AG04450 (cell line): ENCODE measurements at regions not wholly inside any gene's neighbourhood (a gene's known extent, or its start where the extent isn't known, plus 50 kb on each side); places are given as distances from the start of the nearest gene placed in this dataset.
A peak's percentile ranks its signal among the peaks of the same experiment; 100 is the strongest.
"Not testable (repeated sequence)": the region's sequence is repeated elsewhere in the genome, so short reads cannot be mapped to it uniquely, and the experiment has no call there.

Source experiments
- CTCF ChIA-PET: fragments of 300-600, 350-600 bp; formaldehyde crosslinking; extraction: SDS; loops from one replicate; lab custom pipeline; 2022; ENCODE audit warnings: antibody characterized with exemption, inconsistent platforms; lab: Charles Lee
- POLR2A ChIA-PET: fragments of 350-600 bp; formaldehyde crosslinking; extraction: SDS; loops from one replicate; lab custom pipeline; 2021; ENCODE audit warnings: antibody characterized with exemption, inconsistent platforms; lab: Yijun Ruan, JAX
- DNase-seq: peaks from one replicate; pipeline ENCODE4 v3.0.0-alpha.2; 2011; ENCODE audit warnings: low read depth, low spot score
- H3K27ac ChIP-seq: one replicate; pipeline ENCODE4 v1.5.1; 2012; ENCODE audit warnings: low read depth, low read length, control low read depth
- H3K27me3 ChIP-seq: one replicate; pipeline ENCODE4 v1.6.0; 2012; ENCODE audit warnings: low read length; ENCODE audit not compliant: control insufficient read depth, insufficient read depth
- H3K4me3 ChIP-seq: 2 replicates; pipeline ENCODE4 v1.5.1; 2011; ENCODE audit warnings: mild to moderate bottlenecking, low read depth, low read length, control low read depth
- H3K9me3 ChIP-seq: 2 replicates; pipeline ENCODE4 v1.5.1; 2012; ENCODE audit warnings: low read length; ENCODE audit not compliant: control insufficient read depth, insufficient read depth
- TF ChIP-seq, protein P1 (sequence below): IDR thresholded peaks from 2 replicates; pipeline ENCODE4 v1.5.1; 2011; ENCODE audit warnings: low read depth, low read length, control low read depth, inconsistent platforms

DNA sequence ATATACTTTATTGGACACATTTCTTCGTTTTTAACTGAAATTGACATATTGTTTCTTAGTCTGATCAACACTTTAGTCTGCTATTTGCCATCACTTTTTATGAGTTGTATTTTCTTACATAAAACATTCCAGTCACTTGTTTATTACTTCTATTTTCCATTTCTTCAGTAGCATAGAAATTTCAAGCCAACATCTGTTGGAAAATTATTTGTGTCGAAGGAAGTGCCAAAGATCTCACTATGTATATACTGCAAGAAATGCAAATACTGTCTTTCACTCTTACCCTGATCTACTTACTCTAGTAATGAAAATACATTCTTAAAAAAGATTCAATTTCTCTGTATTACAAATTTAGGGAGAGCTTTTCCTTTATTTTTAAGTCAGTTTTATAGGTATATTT, 105.9 kb downstream of the SLC17A6 start:
- Histone ChIP-seq H3K9me3 (no peaks in the 10 kb centered on the region), H3K4me3 (no peak overlapping the region), H3K27ac (no peak overlapping the region), H3K27me3 (no peaks in the 10 kb centered on the region)
- TF ChIP-seq, protein P1, sequence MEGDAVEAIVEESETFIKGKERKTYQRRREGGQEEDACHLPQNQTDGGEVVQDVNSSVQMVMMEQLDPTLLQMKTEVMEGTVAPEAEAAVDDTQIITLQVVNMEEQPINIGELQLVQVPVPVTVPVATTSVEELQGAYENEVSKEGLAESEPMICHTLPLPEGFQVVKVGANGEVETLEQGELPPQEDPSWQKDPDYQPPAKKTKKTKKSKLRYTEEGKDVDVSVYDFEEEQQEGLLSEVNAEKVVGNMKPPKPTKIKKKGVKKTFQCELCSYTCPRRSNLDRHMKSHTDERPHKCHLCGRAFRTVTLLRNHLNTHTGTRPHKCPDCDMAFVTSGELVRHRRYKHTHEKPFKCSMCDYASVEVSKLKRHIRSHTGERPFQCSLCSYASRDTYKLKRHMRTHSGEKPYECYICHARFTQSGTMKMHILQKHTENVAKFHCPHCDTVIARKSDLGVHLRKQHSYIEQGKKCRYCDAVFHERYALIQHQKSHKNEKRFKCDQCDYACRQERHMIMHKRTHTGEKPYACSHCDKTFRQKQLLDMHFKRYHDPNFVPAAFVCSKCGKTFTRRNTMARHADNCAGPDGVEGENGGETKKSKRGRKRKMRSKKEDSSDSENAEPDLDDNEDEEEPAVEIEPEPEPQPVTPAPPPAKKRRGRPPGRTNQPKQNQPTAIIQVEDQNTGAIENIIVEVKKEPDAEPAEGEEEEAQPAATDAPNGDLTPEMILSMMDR = no peak
- DNase-seq = no peak
- CTCF ChIA-PET = no interaction called here
- POLR2A ChIA-PET = no interaction called here

- POLR2A ChIA-PET = no interaction called here
- no peaks in the 10 kb centered on the region for H3K27me3 ChIP-seq
- H3K9me3 ChIP-seq = no peaks in the 10 kb centered on the region
- TF ChIP-seq, protein P1 = no peak
- no peak overlapping the region for H3K4me3 ChIP-seq
- DNase-seq = no peak
- no peak overlapping the region for H3K27ac ChIP-seq
- CTCF ChIA-PET = no interaction called here
Measured at GRCh38 chr11:22441831-22442230, 103.7 kb downstream of the SLC17A6 start.

DNA sequence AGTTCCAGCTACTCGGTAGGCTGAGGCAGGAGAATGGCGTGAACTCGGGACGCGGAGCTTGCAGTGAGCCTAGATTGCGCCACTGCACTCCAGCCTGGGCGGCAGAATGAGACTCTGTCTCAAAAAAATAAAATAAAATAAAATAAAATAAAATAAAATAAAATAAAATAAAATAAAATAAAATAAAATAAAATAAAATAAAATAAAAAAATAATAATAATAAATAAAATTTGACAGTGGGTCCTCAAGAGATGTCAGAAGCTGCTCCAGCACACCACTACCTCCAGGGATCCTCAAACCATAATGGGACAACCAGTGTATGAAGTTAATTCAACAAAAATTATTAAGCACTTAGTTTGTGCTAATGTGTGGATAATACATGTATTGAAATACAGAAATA, 97.4 kb downstream of the SLC17A6 start:
- CTCF ChIA-PET, H3K27ac ChIP-seq, POLR2A ChIA-PET, H3K4me3 ChIP-seq, H3K9me3 ChIP-seq, DNase-seq, H3K27me3 ChIP-seq: not testable (repeated sequence)

DNA sequence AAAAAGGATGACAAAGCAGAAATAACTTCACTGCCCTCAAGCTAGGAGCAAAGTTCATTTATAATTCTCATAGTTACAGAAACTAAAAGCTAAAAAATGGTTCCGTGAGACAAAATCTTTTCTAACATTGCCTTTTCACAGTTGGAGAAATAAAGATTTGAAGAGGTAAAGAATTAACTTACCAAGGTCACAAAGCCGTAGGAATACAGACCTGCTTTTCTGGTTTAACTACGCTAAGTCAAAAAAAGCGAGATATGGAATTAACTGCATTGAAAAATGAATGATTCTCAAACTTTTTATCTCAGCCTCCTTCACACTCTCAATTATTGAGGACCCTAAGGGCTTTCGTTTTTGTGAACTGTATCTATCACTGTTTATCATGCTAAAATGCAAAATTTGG, 95.3 kb downstream of the SLC17A6 start:
- CTCF ChIA-PET = no interaction called here
- no peak overlapping the region for H3K27ac ChIP-seq

GRCh38 chr11:22433094-22433455, 94.9 kb downstream of the SLC17A6 start:
- no peaks in the 10 kb centered on the region; the same call in 1 of the 2 replicates for H3K9me3 ChIP-seq
- peak overlapping the region; percentile 63 for H3K27ac ChIP-seq
- TF ChIP-seq, protein P1 = no peak
- H3K4me3 ChIP-seq = peak overlapping the region; percentile 41
- CTCF ChIA-PET = no interaction called here
- POLR2A ChIA-PET = no interaction called here
- no peaks in the 10 kb centered on the region for H3K27me3 ChIP-seq
- no peak for DNase-seq

More for the DNA sequence above, 95.3 kb downstream of the SLC17A6 start:
- no peaks in the 10 kb centered on the region; the same call in 1 of the 2 replicates for H3K9me3 ChIP-seq
- H3K4me3 ChIP-seq = no peak overlapping the region
- POLR2A ChIA-PET = no interaction called here
- no peak for DNase-seq
- TF ChIP-seq, protein P1 = no peak
- no peaks in the 10 kb centered on the region for H3K27me3 ChIP-seq
